GM18909 (cell line): ENCODE measurements at regions not wholly inside any gene's neighbourhood (a gene's known extent, or its start where the extent isn't known, plus 50 kb on each side); places are given as distances from the start of the nearest gene placed in this dataset.
A peak's percentile ranks its signal among the peaks of the same experiment; 100 is the strongest.

Experiments used
- ATAC-seq: cut with Tn5 transposase; IDR thresholded peaks from one replicate; pipeline ENCODE4 v1.9.1; 2021; ENCODE audit warnings: mild to moderate bottlenecking; ENCODE audit not compliant: unreplicated experiment, poor library complexity

- ATAC-seq = no peak
Measured at GRCh38 chr6:105824732-105825131, 261.4 kb upstream of the PRDM1 start.

DNA sequence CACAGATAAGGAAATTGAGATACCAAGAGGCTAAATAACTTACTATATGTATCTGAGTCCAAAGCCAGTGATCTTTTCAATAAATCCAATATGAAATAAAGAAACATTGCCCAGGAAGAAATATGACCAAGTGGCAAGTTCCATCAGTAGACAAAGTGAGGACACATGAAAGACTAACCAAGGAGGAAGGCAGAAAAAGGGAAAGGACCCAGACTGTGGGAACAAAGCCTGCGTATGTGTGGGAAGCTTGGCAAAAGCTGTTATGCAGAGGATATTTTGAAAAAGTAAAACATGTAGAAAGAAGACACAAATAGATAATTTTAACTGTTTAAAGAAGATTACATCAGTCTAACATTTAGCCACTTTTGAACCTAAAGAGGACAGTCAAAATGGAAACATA, 264.4 kb upstream of the PRDM1 start:
- ATAC-seq = no peak

GRCh38 chr6:105821027-105821426, 265.1 kb upstream of the PRDM1 start:
- ATAC-seq = no peak

DNA sequence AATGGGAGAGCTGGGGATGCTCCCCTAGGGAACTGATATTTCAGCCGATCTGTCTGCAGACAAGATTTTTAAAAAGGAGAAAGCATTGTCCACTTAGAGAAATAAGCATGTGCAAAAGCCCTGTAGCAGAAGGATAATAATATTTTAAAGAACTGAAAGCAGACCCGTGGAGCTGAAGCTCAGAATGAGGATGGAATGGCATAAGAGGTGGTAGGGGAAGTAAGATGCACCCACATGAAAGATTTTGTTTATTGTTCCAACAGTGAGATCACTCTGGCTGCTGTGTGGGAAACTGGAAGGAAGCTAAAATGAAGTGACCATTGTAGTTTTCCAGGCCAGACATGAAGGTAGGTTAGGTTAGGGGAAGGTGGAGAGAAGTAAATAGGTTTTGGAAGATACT, 266.4 kb upstream of the PRDM1 start:
- ATAC-seq = no peak

DNA sequence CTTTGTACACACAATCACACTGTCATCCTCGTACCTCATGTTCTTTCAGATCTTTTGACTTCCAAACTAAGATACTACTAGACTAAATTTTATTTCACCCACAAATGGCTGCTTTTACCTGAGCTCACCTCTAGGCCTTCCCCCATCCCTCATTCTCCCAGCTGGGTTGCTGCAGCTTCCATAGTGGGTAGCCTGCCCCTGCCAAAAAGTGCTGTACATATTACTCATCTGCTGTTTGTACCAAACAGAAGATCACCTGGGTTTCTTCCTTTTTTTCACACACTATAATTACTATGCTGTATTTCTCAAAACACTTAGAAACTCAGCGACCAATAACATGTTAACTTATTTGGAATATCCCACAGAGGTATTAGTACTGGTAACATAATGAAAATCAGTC, 267.6 kb upstream of the PRDM1 start:
- no peak for ATAC-seq

DNA sequence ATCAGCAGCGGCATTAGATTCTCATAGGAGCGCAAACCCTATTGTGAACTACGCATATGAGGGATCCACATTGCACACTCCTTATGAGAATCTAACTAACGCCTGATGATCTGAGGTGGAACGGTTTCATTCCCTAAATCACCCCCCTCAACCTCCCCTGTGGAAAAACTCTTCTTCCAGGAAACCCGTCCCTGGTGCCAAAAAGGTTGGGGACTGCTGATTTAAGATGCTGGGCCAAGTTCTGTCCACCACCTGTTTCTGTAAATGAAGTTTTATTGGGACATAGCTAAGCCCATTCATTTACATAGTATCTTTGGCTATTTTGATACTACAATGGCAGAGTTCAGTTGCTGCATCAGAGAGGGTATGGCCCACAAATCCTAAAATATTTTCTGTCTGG, 268.2 kb upstream of the PRDM1 start:
- no peak for ATAC-seq

DNA sequence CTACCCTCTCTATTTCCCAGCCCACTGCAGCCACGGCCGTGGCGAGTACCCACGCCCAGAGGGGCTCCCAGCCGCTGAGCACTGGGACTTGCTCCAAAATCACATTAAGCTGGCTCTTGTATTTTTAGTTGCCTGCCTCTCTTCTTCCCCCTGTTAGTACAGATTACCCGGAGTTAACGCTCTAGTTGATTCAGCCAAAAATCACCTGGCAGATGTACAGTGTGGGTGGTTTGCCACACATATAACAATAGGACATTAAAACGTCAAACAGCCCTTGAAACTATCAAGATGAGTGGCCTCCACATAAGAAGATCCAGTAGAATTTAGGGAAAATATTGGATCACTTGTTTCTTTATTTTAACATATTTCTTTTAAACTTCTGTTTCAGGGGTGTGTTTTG, 268.8 kb upstream of the PRDM1 start:
- no peak for ATAC-seq

- ATAC-seq = no peak
Measured at GRCh38 chr6:105816847-105817246, 269.3 kb upstream of the PRDM1 start.

DNA sequence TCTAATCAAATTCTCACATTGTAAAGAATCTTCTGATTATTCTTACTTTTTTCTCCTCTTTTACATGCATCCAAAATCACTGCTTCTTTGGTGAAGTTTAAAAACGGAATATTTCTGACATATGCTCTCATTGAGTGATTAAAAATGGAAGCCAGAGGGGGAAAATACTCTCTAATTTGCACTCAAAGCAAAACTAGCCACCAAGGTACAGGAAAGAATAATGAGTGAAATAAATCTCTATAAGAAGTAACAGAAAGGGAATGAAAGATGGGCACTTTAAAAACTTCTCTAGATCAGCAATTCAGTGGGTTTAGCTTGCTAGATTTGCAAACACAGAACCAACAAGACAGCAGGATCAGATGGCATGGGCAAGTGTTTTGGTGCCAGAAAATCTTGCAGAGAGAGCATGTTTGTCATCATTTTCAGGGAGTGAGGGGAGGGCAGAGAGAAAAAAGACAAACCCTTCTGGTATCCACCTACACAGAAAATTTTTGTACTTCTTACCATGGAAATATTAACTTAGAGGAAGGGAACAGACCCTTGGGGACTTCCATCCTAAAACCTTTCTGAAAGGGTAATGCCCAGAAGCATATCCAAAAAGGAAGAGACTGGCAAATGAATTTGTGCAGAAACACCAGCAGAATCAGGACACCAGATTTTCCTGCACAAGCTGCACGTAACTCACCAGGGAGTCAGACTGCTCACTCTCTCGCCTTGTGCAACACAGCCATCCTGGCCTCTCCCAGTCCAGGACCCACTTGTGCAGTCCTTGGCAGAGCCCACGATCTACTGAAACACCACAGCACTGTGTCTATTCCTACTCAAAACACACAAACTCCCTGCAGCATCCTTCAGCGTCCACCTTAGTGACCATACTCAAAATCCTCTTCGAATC, 270.2 kb upstream of the PRDM1 start:
- ATAC-seq = no peak

DNA sequence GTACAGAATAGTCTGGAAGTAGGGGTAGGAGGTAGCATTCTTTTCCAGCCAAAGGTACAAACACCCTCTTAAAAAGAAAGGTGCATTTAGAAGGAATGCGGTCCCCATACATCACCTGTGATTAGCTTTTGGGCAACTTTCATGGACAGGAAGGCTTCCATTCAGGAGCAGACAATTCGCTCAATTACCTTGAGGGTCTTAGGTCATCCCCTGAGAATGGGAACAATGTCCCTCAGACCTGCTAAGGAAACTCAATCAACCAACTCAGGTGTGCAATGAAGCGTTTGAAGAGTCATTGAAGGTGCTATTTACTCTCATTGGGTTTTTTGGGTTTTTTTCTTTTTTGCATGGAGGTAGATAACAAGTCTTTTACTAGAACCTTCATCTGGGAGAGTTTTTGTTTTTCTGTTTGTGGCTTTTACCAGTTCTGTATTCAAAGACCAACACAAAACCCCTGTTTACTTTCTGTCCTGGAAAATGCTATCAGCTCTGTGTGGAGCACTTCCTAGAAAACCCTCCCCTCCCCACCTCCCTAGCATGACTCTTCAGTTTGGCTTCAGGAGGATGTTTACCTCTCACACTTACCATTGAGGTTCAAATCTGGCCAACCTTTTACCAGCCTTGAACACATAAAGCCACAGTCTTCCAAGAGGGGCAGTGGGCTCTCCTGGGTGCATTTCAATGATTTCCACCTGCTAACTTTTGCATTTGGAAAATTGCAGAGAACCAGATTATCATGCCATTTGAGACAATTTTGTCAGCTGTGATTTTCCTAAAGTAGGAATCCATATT, 271.2 kb upstream of the PRDM1 start:
- ATAC-seq = no peak

DNA sequence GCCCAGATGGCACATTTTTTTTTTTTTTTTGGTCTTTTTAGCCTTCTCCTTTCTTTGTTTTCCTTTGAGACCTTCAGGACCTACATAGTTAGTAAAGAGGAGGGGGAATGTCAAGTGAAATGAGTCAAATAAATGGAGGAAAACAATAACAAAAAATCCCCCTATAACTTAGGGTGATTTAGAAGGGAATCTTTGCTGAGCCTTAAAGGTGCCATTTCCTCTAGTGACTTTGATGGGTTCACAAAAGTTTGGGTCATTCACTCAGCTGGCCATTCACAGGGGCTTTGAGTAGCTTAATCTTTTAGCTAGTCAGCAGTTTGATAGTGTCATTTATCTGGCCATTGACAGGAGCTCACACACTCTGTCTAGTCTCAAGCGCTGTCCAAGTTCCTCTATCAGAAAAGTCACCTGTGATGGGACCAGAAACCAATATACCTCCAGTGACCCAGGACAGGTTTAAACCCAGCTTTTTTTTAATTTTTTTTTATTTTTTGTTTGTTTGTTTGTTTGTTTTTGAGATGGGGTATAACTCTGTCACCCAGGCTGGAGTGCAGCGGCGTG, 275.1 kb upstream of the PRDM1 start:
- no peak for ATAC-seq

DNA sequence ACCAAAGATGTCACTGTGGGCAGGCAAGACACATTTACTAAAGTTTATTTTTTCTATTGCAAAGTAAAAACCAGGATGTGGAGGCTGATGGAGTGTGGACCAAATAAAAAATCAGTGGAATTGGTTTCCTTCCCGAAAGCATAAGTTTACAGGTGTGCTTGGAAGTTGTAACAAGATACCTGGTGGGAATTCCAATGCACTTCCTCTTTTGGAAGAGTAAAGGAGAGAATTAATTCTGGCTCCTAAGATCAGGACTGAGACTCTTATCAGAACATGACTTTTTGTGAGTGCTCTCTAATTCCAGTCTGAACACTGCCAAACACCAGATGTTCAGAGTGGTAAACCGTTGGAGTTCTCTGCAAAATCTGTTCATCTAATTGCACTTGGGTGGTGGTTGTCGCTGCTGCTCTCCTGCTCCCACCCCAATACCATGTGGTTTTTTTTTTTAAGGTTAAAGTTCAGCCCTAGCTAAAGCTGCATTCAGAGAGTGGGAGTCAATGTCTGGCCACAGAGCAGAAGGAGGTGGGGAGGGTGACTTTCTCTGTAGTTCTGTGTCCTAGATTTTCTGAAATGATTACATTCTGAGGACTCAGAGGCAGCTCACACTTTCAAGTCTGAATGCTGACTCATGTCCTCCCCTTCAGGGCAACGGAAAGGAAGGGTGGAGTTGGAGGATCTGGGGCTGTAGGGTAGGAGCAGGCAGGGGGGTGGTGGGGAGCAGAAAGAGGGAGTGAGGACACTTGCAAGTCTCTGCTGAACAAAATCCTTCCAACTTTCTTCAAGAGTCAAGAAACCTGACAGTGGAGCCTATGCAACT, 275.8 kb upstream of the PRDM1 start:
- ATAC-seq = peak; percentile 75

DNA sequence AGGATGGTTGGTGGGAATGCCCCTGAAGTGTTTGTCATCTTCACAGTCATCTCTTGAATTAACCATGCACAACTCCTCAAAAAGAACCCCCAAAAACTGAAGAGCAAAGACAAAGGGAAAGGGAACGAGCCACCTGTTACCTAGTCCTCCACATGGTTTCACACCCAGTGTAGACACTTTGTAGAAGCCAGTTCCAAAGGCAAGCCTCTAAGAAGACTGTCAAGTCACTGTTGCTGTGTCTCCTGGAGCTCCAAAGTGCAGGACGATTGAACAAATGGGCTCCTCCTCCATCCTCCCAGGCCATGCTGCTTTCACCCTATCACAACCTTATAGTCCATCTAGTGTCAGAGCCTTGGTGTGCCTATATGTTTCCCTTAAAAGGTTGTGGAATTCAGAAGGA, 277.6 kb upstream of the PRDM1 start:
- no peak for ATAC-seq

- no peak for ATAC-seq
Measured at GRCh38 chr6:105807905-105808304, 278.2 kb upstream of the PRDM1 start.

DNA sequence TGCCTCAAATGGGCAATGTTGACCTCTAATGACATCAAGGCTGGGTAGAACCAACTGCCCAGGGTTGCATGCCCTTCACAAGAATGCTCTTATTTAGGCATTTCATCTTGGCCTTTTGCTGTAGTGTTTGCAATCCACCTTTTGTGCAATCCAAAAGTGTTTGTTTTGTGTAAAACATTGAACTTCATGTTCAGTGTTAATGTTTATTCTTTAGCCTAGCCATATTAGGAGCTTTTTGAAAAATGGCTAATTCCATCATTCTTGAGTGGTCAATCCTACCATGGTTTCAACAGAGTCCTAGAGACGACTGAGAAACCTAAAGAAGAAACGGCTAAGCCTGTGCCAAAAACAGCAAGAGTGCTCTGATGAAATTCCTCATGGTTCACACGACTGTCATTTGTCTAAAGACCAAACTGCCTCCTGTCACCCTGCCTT, 279.6 kb upstream of the PRDM1 start:
- no peak for ATAC-seq

DNA sequence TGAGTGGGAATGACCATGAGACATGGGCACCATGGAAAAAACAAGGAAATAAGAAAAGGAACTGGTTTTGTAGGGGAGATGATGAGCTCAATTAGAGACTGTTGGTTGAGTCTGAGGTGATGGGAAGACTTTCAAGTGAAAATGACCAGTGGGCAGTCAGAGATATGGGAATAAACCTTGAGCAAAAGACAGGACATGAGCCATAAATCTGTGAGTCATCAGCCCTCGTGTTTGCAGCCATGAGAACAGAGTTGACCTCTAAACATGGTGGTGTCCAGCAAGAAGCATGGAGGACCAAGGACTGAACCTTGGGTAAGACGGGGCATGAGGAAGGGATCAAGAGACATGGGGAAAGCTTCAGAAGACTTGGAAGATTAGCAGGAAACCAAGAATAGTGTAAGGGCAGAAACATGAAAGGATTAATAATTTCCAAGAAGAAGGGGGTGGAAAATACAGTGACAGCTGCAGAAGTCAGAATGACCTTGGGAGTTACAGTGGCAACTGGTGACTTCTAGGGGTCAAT, 280.6 kb upstream of the PRDM1 start:
- no peak for ATAC-seq

GRCh38 chr6:105804424-105804823, 281.7 kb upstream of the PRDM1 start:
- ATAC-seq = no peak

- no peak for ATAC-seq
Measured at GRCh38 chr6:105804000-105804399, 282.1 kb upstream of the PRDM1 start.

- no peak for ATAC-seq
Measured at GRCh38 chr6:105803442-105803841, 282.7 kb upstream of the PRDM1 start.

- ATAC-seq = no peak
Measured at GRCh38 chr6:105802703-105803102, 283.4 kb upstream of the PRDM1 start.
